WERI-Rb-1 (cell line): ENCODE measurements at regions not wholly inside any gene's neighbourhood (a gene's known extent, or its start where the extent isn't known, plus 50 kb on each side); places are given as distances from the start of the nearest gene placed in this dataset.

Experiments
- DNase-seq: peaks from one replicate; pipeline ENCODE4 v3.0.0-alpha.2; 2020
- H3K27ac ChIP-seq: fragments of 250-450 bp; sonication (Bioruptor Pico); 2 replicates; pipeline ENCODE4 v1.5.1; 2020; ENCODE audit warnings: mild to moderate bottlenecking, moderate library complexity
- H3K27me3 ChIP-seq: fragments of 250-450 bp; sonication (Bioruptor Pico); 2 replicates; pipeline ENCODE4 v1.5.1; 2021; ENCODE audit warnings: mild to moderate bottlenecking, low read depth, moderate library complexity; ENCODE audit not compliant: insufficient read depth, severe bottlenecking
- H3K36me3 ChIP-seq: fragments of 250-450 bp; sonication (Bioruptor Pico); 2 replicates; pipeline ENCODE4 v1.5.1; 2020; ENCODE audit warnings: mild to moderate bottlenecking, moderate library complexity
- H3K4me3 ChIP-seq: 2 replicates; pipeline ENCODE4 v1.5.1; 2011; ENCODE audit warnings: low read depth, mild to moderate bottlenecking, control low read depth, low read length
- H3K9me3 ChIP-seq: fragments of 250-450 bp; sonication (Bioruptor Pico); 2 replicates; pipeline ENCODE4 v1.5.1; 2021; ENCODE audit warnings: mild to moderate bottlenecking, moderate library complexity; ENCODE audit not compliant: severe bottlenecking
- CTCF ChIP-seq: IDR thresholded peaks from 2 replicates; pipeline ENCODE4 v1.5.1; 2011; ENCODE audit warnings: low read depth, mild to moderate bottlenecking, control low read depth, inconsistent platforms, low read length

- DNase-seq: no peak
- Histone ChIP-seq H3K27me3 (no peaks in the 10 kb centered on the region), H3K9me3 (peaks cover 2% of the 10 kb centered on the region), H3K27ac (no peak overlapping the region), H3K36me3 (no peaks in the 10 kb centered on the region), H3K4me3 (no peak overlapping the region)
- TF ChIP-seq CTCF: no peak
Measured at GRCh38 chr6:74657011-74657410, 548.8 kb downstream of the COL12A1 start.

GRCh38 chr6:74656453-74656852 is 549.4 kb downstream of the COL12A1 start:
- Histone ChIP-seq H3K4me3 (no peak overlapping the region), H3K27ac (no peak overlapping the region), H3K9me3 (peaks cover 2% of the 10 kb centered on the region), H3K36me3 (no peaks in the 10 kb centered on the region), H3K27me3 (no peaks in the 10 kb centered on the region)
- DNase-seq: no peak
- TF ChIP-seq CTCF: no peak

GRCh38 chr6:74654296-74654695 is 551.6 kb downstream of the COL12A1 start:
- Histone ChIP-seq H3K4me3 (no peak overlapping the region), H3K27ac (no peak overlapping the region), H3K27me3 (peaks cover 8% of the 10 kb centered on the region), H3K36me3 (no peaks in the 10 kb centered on the region), H3K9me3 (no peaks in the 10 kb centered on the region)
- DNase-seq: no peak
- TF ChIP-seq CTCF: no peak

- TF ChIP-seq CTCF: no peak
- H3K9me3 ChIP-seq: no peaks in the 10 kb centered on the region
- no peak for DNase-seq
- H3K4me3 ChIP-seq: no peak overlapping the region
- no peak overlapping the region for H3K27ac ChIP-seq
- H3K27me3 ChIP-seq: peaks cover 9% of the 10 kb centered on the region
- no peaks in the 10 kb centered on the region for H3K36me3 ChIP-seq
Measured at GRCh38 chr6:74651948-74652842, 553.7 kb downstream of the COL12A1 start.

- H3K27ac ChIP-seq: no peak overlapping the region
- H3K27me3 ChIP-seq: peaks cover 9% of the 10 kb centered on the region
- no peak for DNase-seq
- no peak overlapping the region for H3K4me3 ChIP-seq
- H3K9me3 ChIP-seq: no peaks in the 10 kb centered on the region
- no peak for TF ChIP-seq CTCF
- H3K36me3 ChIP-seq: no peaks in the 10 kb centered on the region
Measured at GRCh38 chr6:74650668-74651067, 555.2 kb downstream of the COL12A1 start.

GRCh38 chr6:74646461-74646860 is 559.4 kb downstream of the COL12A1 start:
- no peak for TF ChIP-seq CTCF
- Histone ChIP-seq H3K27ac (no peak overlapping the region), H3K27me3 (peaks cover 23% of the 10 kb centered on the region), H3K36me3 (no peaks in the 10 kb centered on the region), H3K9me3 (no peaks in the 10 kb centered on the region), H3K4me3 (no peak overlapping the region)
- DNase-seq: no peak
